GM19438 (cell line): ENCODE measurements at regions not wholly inside any gene's neighbourhood (a gene's known extent, or its start where the extent isn't known, plus 50 kb on each side); places are given as distances from the start of the nearest gene placed in this dataset.
"Not testable (repeated sequence)": the region's sequence is repeated elsewhere in the genome, so short reads cannot be mapped to it uniquely, and the experiment has no call there.

Source experiments
- ATAC-seq: cut with Tn5 transposase; IDR thresholded peaks from one replicate; pipeline ENCODE4 v1.9.1; 2021; ENCODE audit warnings: low read depth; ENCODE audit not compliant: unreplicated experiment

DNA sequence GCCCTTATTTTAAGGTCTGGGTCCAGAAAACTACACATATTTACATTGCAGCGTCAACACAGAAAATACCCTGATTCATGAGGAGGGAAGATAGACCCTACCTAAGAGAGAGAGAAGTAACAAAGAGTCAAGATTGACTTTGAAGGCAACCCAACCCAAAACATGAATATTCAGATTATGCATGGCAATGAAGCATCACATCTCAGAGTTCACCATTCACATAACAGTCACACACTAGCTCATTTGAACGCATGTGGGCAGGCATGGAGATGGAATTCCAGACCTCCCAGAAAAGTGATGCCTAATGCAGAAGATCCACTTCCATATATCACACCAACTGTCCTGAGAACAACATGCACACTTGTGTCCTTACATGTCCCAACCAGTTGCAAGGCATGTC is 190.1 kb upstream of the ITGA1 start:
- no peak for ATAC-seq

DNA sequence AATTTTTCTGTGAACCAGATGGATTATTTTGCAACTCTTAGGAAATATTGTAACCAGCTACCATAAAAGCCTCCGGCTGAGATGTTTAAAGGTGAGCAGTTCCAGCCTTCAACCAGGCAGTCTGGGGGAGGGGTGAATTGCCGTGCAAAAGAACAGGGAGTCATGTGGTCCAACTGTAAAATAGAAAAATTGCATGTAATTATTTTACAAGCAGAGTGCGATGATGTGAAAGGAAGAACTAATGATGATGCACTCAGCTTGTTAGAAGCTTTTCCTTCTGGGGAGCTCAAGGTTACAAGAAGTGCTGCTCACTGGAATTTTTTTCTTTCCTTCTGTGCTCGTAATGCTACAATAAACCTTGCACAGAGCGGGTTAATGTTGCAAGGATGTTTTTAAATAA is 188.7 kb upstream of the ITGA1 start:
- no peak for ATAC-seq

DNA sequence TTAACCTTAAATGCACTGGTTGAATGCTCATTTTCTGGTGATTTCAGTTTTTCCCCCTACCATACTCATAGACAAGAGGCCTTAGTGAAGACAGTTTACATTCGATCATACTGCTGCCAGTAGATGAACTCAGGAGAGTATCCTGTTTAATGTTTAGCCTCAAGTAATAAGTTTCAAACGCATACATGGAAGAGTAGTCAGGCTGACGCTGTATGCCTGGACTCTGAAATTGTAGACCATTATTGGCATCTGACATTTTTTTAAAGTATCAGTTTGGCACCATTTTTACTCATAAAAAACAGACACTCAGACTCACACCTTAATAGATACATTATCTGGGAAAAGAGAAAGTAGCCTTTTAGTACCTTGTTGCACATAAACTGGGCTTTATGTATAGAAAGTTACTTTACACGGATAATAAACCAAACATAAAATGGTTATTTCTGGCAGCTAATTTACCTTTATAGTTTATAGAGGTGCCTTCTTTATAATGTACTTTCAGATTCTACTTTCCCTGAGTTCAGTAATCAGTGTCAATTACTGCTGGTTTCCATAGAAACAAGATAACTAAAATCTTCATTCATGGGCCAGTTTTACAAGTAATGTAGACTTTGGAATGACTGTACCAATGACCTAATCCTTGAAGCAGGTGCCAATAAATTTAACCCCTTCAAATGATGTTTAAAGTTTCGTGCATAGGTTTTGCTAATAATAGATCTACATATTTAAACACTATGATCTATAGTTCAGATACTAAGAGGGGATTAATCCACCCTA is 183.8 kb upstream of the ITGA1 start:
- no peak for ATAC-seq

DNA sequence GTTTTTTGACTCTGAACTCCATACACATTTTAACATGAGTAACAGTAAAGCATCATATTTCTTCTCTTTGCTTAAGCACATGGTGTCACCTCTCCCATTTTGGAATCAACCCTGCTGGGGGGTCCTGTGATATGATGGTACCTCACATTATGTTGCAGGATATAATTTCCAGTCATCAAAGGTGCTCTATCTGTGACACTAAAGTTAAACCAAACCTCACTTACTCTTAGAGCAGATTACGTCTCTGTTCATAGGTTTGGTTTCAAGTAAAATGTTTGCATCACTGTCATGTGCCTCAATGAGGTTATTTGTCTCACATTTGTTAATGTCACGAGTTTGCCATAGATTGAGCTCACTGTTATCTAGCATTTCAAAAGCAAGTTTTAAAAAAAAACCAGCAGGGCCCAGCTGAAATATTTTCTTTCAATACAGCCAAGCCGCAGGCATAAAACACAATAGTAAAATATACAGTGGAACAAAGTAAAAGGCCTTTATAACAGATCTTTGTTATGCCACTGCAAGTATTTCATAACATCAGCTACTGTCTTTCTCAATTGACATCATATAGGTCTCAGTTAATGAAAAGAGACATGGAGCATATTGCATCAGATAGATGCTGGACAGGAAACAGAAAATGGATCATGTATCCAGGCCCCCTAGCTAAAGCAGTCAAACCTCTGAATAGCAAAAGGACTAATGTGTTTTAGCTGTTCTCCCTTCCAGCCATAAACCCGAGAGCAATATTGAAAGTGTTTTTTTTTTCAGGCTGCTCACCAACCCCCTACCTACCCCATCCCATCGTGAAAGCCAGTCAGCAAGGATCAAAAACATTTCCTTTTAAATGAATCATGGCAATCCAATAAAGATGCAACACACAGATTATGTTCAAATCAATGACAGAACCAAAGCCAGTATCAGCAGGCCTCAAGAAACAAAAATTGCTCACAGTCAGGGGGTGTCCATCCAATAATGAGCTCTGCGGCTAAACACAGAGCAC is 182.1 kb upstream of the ITGA1 start:
- ATAC-seq = no peak

DNA sequence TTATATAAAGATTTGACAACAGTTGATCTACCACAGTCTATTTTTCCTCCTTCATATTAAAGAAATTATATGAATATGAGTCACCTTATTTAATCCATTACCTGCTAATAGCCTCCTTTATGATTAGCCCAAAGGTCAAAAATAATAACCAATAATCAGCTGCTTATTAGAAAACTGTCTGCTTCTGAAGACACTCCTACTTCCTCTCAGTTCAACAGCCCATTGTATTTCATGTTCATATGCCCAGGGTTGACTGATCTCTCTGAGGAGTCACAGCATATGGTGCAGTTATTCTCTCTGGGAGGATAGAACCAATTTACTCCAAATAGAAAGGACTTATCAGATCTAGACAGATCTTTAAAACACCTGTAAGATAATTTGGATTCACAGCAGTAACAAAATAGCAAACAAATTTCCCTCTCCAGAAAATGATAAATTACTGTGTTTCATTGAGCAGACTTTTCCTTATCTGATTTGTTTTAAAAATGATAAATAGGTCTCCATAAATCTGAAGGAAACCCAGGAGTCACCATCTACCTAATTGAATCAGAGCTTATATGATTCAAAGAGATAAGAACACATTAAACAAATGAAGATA is 180.4 kb upstream of the ITGA1 start:
- no peak for ATAC-seq

DNA sequence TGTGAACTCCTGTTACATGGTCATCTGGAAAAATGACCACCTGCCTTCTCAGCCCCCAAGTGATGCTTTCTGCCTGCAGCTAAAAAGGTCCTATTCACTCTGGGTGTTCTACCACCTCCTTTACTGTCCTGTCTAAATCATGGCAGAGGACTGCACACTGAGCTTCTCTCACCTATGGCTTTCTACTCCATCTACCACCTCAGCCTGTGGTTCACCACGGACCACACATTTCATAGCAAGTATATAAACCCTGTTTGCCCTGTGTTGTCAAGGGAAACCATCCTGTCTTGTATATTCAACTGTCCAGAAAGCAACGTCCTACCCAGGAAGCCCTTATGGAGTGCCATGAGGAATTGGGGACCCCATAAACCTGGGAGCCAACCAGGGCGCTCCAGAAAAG is 167.4 kb upstream of the ITGA1 start:
- no peak for ATAC-seq

DNA sequence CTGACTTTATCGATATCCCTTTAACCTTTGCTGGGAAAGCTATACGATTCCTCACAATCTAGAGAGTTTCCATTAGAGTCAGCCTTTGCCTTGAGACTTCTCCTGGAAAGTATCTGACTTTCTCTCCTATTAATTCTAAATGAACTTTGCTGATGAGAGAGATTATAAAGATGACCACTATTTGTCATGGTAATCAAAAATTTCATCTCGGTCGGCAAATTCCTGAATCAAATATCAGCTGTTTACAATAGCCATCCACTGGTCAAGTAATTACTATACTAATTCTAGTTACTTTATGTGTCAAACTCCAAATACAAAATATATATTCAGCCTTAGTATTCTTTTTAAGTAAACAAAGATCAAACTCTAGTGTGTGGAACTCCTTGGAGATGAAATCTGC is 164.4 kb upstream of the ITGA1 start:
- no peak for ATAC-seq

DNA sequence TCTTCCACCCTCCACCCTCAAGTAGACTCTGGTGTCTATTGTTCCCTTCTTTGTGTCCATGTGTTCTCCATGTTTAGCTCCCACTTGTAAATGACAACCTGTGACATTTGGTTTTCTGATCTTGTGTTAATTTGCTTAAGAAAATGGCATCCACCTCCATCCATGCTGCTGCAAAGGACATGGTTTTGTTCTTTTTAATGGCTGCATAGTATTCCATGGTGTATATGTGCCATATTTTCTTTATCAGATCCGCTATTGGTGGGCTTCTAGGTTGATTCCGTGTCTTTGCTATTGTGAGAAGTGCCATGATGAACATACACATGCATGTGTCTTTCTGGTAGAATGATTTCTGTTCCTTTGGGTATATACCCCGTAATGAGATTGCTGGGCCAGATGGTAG is 163.4 kb upstream of the ITGA1 start:
- ATAC-seq = no peak

DNA sequence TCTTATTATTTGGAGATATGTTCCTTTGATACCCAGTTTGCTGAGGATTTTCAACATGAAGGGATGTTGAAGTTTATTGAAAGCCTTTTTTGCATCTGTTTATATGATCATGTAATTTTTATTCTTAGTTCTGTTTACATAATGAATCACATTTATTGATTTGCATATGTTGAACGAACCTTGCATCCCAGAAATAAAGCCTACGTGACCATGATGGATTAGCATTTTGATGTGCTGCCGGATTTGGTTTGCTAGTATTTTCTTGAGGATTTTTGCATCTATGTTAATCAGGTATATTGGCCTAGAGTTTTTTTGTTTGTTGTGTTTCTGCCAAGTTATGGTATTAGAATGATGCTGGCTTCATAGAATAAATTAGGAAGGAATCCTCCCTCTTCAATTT is 161.4 kb upstream of the ITGA1 start:
- ATAC-seq = no peak

DNA sequence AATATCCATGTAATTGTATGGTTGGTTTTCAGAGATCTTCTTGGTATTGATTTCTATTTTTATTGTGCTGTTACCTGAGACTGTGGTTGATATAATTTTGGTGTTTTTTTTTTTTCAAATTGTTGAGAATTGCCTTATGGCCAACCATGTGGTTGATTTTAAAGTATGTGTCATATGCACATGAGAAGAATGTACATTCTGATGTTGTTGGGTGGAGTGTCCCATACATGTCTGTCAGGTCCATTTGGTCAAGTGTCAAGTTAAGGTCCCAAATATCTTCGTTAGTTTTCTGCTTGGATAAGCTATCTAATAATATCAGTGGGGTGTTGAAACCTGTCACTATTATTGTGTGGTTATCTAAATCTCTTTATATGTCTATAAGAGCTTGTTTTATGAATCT is 160.0 kb upstream of the ITGA1 start:
- no peak for ATAC-seq

DNA sequence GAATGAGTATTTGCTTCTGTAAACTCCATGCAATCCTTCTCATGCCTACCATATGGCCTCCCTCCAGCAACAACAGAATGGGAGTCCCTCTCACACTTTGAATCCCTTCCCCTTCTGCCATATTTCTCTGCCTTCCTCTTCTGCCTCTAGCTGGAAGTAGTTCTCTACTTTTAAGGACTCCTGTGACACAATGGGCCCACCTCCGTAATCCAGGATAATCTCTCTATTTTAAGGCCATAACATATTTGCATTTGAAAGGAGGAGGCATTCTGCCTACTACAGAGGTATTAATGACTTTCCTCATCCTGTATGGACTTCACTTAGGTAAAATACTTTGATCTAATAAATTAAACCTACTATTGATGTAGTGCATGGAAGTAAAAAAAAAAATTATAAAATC is 155.4 kb upstream of the ITGA1 start:
- ATAC-seq = no peak

DNA sequence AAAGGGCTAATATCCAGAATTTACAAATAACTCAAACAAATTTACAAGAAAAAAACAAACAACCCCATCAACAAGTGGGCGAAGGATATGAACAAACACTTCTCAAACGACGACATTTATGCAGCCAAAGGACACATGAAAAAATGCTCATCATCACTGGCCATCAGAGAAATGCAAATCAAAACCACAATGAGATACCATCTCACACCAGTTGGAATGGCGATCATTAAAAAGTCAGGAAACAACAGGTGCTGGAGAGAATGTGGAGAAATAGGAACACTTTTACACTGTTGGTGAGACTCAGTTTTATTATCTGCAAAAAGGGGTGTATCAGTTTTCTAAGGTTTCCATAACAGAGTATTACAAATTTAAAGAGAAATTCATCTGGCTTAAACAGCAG is 153.5 kb upstream of the ITGA1 start:
- ATAC-seq = not testable (repeated sequence)

DNA sequence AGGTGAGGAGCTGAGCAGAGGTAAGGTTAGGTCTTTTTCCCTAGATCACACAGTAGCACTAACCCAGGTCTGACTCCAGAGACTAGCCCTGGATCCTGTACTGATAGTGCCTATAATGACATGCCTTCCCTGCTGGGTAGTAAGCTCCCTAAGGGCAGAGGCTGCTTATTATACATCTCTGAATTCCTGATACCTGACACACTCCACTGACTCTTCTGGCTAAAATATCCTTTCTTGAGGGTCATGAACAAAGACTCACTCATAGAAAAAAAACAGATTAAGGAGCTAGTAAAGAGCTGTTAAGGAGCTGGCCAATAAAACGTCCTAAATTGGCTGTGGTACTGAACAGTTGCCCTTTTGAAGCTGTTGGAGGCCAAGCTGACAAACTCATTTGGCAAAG is 149.0 kb upstream of the ITGA1 start:
- ATAC-seq = no peak

DNA sequence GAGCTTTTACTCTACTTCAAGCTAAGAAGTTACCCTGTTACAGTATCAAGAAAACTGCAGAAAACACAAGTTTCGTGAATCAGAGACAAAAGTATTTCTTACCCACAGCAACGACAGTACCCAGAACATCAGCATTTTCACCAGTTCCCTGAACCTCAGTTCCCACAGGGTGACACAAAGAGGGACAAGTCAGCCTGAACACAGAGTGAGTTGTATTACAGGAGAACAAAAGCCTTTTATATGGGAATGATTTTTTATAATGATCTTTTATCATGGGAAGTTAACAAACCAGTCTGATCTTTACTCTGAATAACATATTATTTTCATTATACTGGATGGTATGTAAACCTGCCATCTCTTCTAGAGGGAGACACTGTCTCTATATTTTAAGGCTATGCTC is 139.0 kb upstream of the ITGA1 start:
- ATAC-seq = no peak

DNA sequence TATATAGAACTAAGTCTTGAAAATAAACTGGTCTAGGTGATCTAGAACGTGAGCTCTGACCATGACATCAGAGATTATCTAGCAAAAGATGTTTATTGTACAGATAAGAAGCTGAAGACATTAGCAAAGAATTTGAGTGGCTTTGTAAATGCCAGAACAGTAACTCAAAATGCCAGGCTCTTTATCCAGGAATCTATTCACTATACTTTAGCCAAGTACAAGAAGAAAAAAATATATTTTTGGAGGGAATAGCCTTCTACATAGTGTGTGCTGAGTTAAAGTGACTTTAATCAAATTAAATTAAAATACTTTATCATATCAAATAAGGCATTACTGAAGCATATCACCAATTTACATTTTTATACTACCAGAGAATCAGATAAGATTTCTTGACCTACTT is 132.6 kb upstream of the ITGA1 start:
- no peak for ATAC-seq

DNA sequence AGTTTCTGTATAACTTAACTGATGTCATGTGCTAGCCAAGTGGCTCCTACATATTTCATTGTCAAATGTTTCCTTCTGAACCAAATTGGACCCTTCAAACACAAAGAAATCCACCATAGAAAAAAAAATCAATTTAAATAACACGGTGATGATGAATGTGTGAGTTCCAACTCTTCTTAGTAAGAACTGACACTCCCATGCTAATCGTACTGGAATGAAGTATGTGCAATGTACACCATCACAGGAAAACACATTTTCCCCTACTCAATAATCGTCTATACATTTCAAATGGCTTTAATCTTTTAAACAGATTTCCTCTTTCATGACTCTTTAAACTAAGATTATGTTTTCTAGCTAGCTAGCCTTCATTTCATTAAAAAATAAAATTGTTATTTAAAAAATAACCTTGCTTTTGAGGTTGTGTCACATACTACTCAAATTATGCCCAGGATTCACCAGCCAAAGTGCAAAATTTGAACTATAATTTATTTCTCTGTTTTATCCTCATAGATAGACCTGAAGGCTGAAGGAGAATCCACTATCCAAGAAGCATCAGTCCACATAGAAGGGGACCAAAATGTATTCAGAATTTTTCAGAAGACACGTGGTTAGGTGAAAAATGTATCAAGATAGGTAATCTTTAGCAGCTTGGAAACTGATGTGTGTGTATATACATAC is 131.0 kb upstream of the ITGA1 start:
- no peak for ATAC-seq

DNA sequence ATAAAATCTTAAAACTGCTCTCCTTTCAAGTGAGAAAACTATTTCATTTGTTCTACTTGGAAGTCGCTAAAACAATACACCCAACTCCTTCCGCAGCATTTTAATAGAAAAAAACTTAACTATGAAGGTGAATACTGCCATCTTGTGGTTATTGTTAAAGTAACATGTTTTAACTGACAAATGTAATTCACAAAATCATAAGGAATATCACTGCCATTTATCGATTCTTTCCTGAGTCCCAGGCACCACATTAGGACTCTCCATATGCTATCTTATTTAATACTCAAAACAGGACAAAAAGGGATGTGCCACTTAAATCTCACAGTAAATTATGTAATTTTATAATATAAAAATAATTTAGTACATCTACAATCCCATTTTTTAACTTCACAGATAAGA is 130.5 kb upstream of the ITGA1 start:
- no peak for ATAC-seq

DNA sequence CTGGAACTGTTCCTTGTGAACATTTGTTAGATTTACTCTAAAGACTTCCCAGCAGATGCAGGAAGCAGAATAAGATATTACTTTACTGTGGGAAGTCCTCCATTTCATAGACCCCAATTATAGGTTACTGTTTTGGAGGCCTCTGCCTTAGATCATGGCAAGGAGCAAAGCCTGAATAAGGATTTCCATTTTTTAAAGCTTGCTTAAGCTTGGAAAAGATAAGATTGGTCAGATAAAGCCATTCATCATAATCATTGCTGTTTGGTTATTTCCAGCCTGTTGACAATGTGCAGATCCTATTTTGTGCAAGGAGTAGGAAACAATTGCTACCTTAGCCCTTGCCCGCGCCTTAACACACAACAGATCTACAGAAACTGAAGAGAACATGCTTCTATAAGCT is 129.5 kb upstream of the ITGA1 start:
- ATAC-seq = no peak

DNA sequence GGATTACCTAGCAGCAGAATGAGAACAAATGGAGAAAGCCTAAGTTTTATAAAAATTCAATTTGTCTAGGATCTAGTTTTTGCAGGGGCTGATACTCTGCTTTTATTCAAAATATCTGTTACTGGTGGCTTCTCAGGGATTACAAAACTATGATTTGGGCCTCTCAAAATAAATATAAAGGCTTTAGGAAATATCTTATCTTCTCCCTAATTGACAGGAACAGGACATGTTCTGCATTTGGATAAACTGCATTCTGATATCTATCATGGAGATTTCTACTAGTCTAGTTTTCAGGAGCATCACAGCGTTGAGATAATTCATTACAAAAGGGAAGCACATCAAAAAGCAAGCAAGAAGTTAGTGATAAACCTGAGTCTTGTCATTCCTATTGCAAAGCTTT is 127.1 kb upstream of the ITGA1 start:
- ATAC-seq = no peak

DNA sequence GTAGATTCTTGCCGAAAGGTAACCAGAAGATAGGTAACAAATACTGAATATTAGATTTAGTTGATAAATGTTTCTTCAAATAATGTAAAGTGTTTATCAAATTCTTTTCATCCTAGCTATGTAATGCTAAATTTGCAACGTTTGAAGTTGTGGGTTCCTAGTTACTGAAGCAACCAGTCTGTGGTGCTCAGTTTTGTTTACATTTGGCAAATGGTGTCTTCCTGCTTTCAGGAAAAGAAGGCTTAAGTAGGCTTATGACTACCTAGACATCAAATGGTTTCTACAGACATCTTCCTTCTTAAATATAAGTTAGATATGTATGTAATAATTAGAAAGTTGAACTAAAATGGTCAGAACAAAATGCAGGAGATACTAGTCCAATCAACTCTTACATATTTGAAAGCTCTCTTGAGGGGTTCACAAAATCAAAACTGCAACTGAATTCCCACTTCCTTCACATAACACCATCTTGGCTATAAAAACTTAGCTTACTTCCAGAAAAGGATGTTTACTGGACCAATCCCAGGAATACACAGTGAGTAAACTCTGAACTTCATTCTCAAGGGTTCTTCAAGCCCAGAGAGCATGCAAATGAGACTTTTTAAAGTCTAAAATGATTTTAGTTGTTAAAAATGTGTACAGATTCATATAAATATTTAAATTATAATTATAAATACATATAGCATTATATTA is 125.7 kb upstream of the ITGA1 start:
- no peak for ATAC-seq
